Smooth muscle cell (in vitro differentiated cells): ENCODE measurements at regions not wholly inside any gene's neighbourhood (a gene's known extent, or its start where the extent isn't known, plus 50 kb on each side); places are given as distances from the start of the nearest gene placed in this dataset.

Experiments
- DNase-seq: peaks from one replicate; lab custom pipeline; 2025; ENCODE audit not compliant: unreplicated experiment; lab: John Stamatoyannopoulos, UW
- H2AFZ ChIP-seq: fragments of 200-600 bp; sonication (generic); 2 replicates; pipeline ENCODE4 v1.6.0; 2016; ENCODE audit warnings: antibody characterized with exemption, low read depth, mild to moderate bottlenecking
- H3F3A ChIP-seq: fragments of 200-600 bp; sonication (generic); 2 replicates; pipeline ENCODE4 v1.6.0; 2017; ENCODE audit warnings: antibody characterized with exemption, low read depth
- H3K27ac ChIP-seq: fragments of 200-600 bp; sonication (generic); 2 replicates; pipeline ENCODE4 v1.5.1; 2016; ENCODE audit warnings: low read depth, mild to moderate bottlenecking
- H3K27me3 ChIP-seq: fragments of 200-600 bp; sonication (generic); 2 replicates; pipeline ENCODE4 v1.6.1; 2016; ENCODE audit warnings: low read depth, mild to moderate bottlenecking
- H3K36me3 ChIP-seq: fragments of 200-600 bp; sonication (generic); 2 replicates; pipeline ENCODE4 v1.5.1; 2016; ENCODE audit warnings: low read depth
- H3K4me1 ChIP-seq: fragments of 200-600 bp; sonication (generic); 2 replicates; pipeline ENCODE4 v1.5.1; 2016; ENCODE audit warnings: low read depth
- H3K4me2 ChIP-seq: fragments of 200-600 bp; sonication (generic); 2 replicates; pipeline ENCODE4 v1.6.0; 2016; ENCODE audit warnings: mild to moderate bottlenecking
- H3K4me3 ChIP-seq: fragments of 200-600 bp; sonication (generic); 2 replicates; pipeline ENCODE4 v1.5.1; 2016; ENCODE audit warnings: mild to moderate bottlenecking
- H3K79me2 ChIP-seq: fragments of 200-600 bp; sonication (generic); 2 replicates; pipeline ENCODE4 v1.6.0; 2016; ENCODE audit warnings: low read depth, mild to moderate bottlenecking
- H3K9ac ChIP-seq: fragments of 200-600 bp; sonication (generic); 2 replicates; pipeline ENCODE4 v1.6.0; 2016; ENCODE audit warnings: low read depth
- H3K9me3 ChIP-seq: fragments of 200-600 bp; sonication (generic); replicated peaks from 2 replicates; pipeline ENCODE4 v1.5.1; 2016; ENCODE audit warnings: low read depth
- H4K20me1 ChIP-seq: fragments of 200-600 bp; sonication (generic); 2 replicates; pipeline ENCODE4 v1.6.0; 2016; ENCODE audit warnings: low read depth
- CTCF ChIP-seq: fragments of 200-600 bp; sonication (generic); IDR thresholded peaks from 2 replicates; pipeline ENCODE4 v1.5.1; 2017; ENCODE audit warnings: borderline replicate concordance, mild to moderate bottlenecking, antibody characterized with exemption; ENCODE audit not compliant: insufficient read depth, poor library complexity, severe bottlenecking
- WGBS: methylation state at CpG from one replicate; pipeline ENCODE4 v1.1.7; 2016; ENCODE audit warnings: low lambda C conversion rate; 5-methylcytosine and 5-hydroxymethylcytosine counted together

GRCh38 chr12:127284021-127284420, 982.9 kb upstream of the TMEM132C start:
- no peak overlapping the region for H2AFZ ChIP-seq
- no peak overlapping the region for H3K4me3 ChIP-seq
- WGBS: 84% methylated on average over 6 of the region's 6 CpGs
- no peaks in the 10 kb centered on the region for H3K9me3 ChIP-seq
- no peak overlapping the region for H3K9ac ChIP-seq
- no peaks in the 10 kb centered on the region for H3K79me2 ChIP-seq
- H3K36me3 ChIP-seq: no peaks in the 10 kb centered on the region
- no peak overlapping the region for H3K4me2 ChIP-seq
- peaks cover 33% of the 10 kb centered on the region for H3K27me3 ChIP-seq
- H3K4me1 ChIP-seq: no peaks in the 10 kb centered on the region
- no peak for DNase-seq
- H3K27ac ChIP-seq: no peak overlapping the region
- no peaks in the 10 kb centered on the region for H4K20me1 ChIP-seq
- no peaks in the 10 kb centered on the region for H3F3A ChIP-seq
- TF ChIP-seq CTCF: no peak

GRCh38 chr12:127284870-127285431, 982.0 kb upstream of the TMEM132C start:
- Histone ChIP-seq H4K20me1 (no peaks in the 10 kb centered on the region), H3K79me2 (no peaks in the 10 kb centered on the region), H3K4me3 (no peak overlapping the region), H3K27ac (no peak overlapping the region), H2AFZ (no peak overlapping the region), H3K4me2 (no peak overlapping the region), H3F3A (no peaks in the 10 kb centered on the region), H3K9me3 (no peaks in the 10 kb centered on the region), H3K36me3 (no peaks in the 10 kb centered on the region), H3K27me3 (peaks cover 28% of the 10 kb centered on the region), H3K9ac (no peak overlapping the region), H3K4me1 (no peaks in the 10 kb centered on the region)
- no peak for DNase-seq
- TF ChIP-seq CTCF: no peak
- 60% methylated on average over 3 of the region's 3 CpGs for WGBS

- WGBS: 87% methylated on average over 3 of the region's 3 CpGs
- Histone ChIP-seq H3K27ac (no peak overlapping the region), H3K9me3 (no peaks in the 10 kb centered on the region), H3K9ac (no peak overlapping the region), H3F3A (no peaks in the 10 kb centered on the region), H3K4me1 (no peaks in the 10 kb centered on the region), H3K4me3 (no peak overlapping the region), H4K20me1 (no peaks in the 10 kb centered on the region), H3K79me2 (no peaks in the 10 kb centered on the region), H3K27me3 (peaks cover 17% of the 10 kb centered on the region), H3K36me3 (no peaks in the 10 kb centered on the region), H2AFZ (no peak overlapping the region), H3K4me2 (no peak overlapping the region)
- no peak for TF ChIP-seq CTCF
- DNase-seq: no peak
Observed at GRCh38 chr12:127286281-127286680, 980.7 kb upstream of the TMEM132C start.

GRCh38 chr12:127287256-127287655, 979.7 kb upstream of the TMEM132C start:
- WGBS: 94% methylated on average over 11 of the region's 11 CpGs
- DNase-seq: no peak
- H3K36me3 ChIP-seq: no peaks in the 10 kb centered on the region
- no peaks in the 10 kb centered on the region for H3K9me3 ChIP-seq
- H3K4me3 ChIP-seq: no peak overlapping the region
- peaks cover 9% of the 10 kb centered on the region for H3K27me3 ChIP-seq
- no peak for TF ChIP-seq CTCF
- H3K9ac ChIP-seq: no peak overlapping the region
- H3K4me2 ChIP-seq: no peak overlapping the region
- H3K4me1 ChIP-seq: no peaks in the 10 kb centered on the region
- no peaks in the 10 kb centered on the region for H3F3A ChIP-seq
- H3K27ac ChIP-seq: no peak overlapping the region
- H3K79me2 ChIP-seq: no peaks in the 10 kb centered on the region
- H4K20me1 ChIP-seq: no peaks in the 10 kb centered on the region
- H2AFZ ChIP-seq: no peak overlapping the region
